ENCODE measurements at regions not wholly inside any gene's neighbourhood (a gene's known extent, or its start where the extent isn't known, plus 50 kb on each side); places are given as distances from the start of the nearest gene placed in this dataset.
"Not testable (repeated sequence)": the region's sequence is repeated elsewhere in the genome, so short reads cannot be mapped to it uniquely, and the experiment has no call there.

GRCh38 chr7:110507832-110508231 lies 583.1 kb upstream of the LRRN3 start:
- no peak for TF ChIP-seq CTCF (IDR thresholded peaks at IDR 0.05; ENCODE audit: insufficient read depth, low read length, poor library complexity, severe bottlenecking)
- Histone ChIP-seq H3K36me3 (ENCODE audit: control insufficient read depth, insufficient read depth, low read length) (no peaks in the 10 kb centered on the region), H3K4me3 (ENCODE audit: low read depth, low read length) (no peak overlapping the region), H3K27me3 (ENCODE audit: control insufficient read depth, insufficient read depth, low read length) (no peaks in the 10 kb centered on the region)
- no peak for DNase-seq (ENCODE audit: low read depth)

DNA sequence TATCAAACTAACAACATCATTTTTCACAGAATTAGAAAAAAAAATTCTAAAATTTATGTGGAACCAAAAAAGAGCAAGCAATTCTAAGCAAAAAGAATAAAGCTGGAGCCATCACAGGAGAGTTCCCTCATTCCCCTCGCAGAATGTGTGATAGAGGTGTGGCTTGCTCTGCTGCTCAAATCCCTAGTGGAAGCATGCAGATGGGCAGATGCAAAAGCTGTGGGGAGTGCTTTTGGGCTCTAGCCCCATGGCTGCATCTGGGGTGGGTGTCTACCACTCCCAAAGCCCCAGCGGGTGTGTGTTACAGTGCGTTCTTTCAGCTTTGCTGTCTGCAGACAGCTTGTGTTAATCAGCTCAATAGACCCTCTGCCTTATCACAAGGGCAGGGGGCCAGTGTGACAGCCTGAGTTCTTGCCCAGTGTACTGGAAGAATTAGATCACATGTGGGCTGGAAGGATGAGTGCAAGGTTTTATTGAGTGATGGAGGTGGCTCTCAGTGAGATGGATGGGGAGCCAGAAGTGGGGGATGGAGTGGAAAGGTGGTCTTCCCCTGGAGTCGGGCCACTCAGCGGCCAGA lies 575.9 kb upstream of the LRRN3 start:
- H3K36me3 ChIP-seq (ENCODE audit: control insufficient read depth, insufficient read depth, low read length); H3K27me3 ChIP-seq (ENCODE audit: control insufficient read depth, insufficient read depth, low read length); DNase-seq (ENCODE audit: low read depth); H3K4me3 ChIP-seq (ENCODE audit: low read depth, low read length): not testable (repeated sequence)

DNA sequence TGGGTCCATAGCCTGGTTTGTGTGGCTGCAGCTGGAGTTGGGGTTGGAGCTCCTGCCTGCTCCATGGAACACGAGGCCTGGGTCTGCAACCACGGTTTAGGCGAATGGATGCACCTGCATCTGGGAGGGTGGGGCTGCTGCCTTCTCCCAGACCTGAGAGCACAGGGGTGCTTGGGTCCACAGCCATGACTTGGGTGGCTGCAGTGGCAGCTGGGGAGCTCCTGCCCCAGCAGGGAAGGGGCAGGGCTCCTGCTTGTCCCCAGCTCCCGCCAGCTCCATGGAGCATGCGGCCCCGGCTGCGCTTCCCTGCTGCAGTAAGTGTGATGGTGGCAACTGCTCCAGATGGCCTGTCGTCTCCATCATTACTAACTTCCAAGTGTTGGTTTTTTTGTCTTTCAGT lies 571.1 kb upstream of the LRRN3 start:
- Histone ChIP-seq H3K27me3 (ENCODE audit: control insufficient read depth, insufficient read depth, low read length) (no peaks in the 10 kb centered on the region), H3K36me3 (ENCODE audit: control insufficient read depth, insufficient read depth, low read length) (no peaks in the 10 kb centered on the region), H3K4me3 (ENCODE audit: low read depth, low read length) (no peak overlapping the region)
- TF ChIP-seq CTCF (IDR thresholded peaks at IDR 0.05; ENCODE audit: insufficient read depth, low read length, poor library complexity, severe bottlenecking): no peak
- no peak for DNase-seq (ENCODE audit: low read depth)

DNA sequence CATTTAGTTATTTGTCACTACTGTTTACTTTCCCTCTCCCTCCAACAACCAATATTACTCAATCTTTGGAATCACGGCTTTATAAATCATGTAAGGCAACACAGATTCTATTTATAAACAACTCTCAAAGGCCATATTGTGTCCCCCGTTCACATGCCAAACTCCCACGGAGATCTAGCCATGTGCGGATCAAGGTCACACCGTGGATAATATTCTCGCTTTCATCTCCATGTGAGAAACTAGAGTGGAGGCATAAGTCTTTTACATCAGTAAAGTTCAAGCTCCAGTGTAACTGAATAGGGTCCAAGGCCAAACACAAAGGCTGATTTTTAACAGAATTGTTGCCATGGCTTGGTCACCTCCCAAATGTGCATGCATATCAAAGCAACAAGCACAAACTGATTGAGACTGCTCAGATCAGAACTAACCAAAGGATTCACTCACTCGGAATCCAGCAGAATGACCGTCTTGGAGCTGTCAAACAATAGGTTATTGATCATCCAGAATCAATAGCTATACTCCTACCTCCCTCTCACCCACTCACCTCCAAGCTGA lies 569.5 kb upstream of the LRRN3 start:
- DNase-seq (ENCODE audit: low read depth): no peak
- Histone ChIP-seq H3K4me3 (ENCODE audit: low read depth, low read length) (no peak overlapping the region), H3K27me3 (ENCODE audit: control insufficient read depth, insufficient read depth, low read length) (no peaks in the 10 kb centered on the region), H3K36me3 (ENCODE audit: control insufficient read depth, insufficient read depth, low read length) (no peaks in the 10 kb centered on the region)
- TF ChIP-seq CTCF (IDR thresholded peaks at IDR 0.05; ENCODE audit: insufficient read depth, low read length, poor library complexity, severe bottlenecking): no peak

DNA sequence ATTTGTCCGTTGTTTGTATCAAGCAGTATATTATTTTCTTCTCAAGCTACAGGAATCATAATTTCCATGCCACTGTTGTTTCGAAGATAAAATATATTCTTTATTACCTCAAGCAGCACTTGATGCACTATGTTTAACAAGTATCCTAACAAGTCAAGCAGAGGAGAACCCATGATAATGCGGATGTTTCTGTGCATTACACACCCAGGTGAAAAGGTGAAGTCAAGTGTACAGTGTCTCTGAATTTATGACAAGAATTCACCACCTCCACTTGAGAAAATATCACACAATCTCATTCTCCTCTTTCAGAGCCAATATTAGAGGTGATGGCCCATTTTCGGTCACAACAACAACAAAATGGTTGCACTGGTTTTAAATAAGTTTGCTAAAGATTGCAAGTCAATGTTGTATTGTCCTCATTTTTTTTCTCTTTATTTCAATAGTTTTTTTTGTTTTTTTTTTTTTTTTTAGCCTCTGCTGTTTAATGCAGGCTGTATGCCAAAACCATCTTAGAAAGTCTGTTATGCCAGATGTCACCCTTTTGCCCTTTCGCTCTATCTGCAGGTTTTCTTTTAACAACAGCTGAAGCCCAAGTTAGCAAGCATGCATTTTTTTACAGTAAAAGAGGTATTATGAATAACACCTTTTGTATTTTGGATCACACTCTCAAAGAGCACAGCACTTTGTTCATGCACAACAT lies 568.7 kb upstream of the LRRN3 start:
- Histone ChIP-seq H3K27me3 (ENCODE audit: control insufficient read depth, insufficient read depth, low read length) (no peaks in the 10 kb centered on the region), H3K4me3 (ENCODE audit: low read depth, low read length) (no peak overlapping the region), H3K36me3 (ENCODE audit: control insufficient read depth, insufficient read depth, low read length) (no peaks in the 10 kb centered on the region)
- no peak for DNase-seq (ENCODE audit: low read depth)
- no peak for TF ChIP-seq CTCF (IDR thresholded peaks at IDR 0.05; ENCODE audit: insufficient read depth, low read length, poor library complexity, severe bottlenecking)

- H3K27me3 ChIP-seq (ENCODE audit: control insufficient read depth, insufficient read depth, low read length): no peaks in the 10 kb centered on the region
- no peak overlapping the region for H3K4me3 ChIP-seq (ENCODE audit: low read depth, low read length)
- peak; percentile 34 for DNase-seq (ENCODE audit: low read depth)
- no peak for TF ChIP-seq CTCF (IDR thresholded peaks at IDR 0.05; ENCODE audit: insufficient read depth, low read length, poor library complexity, severe bottlenecking)
- H3K36me3 ChIP-seq (ENCODE audit: control insufficient read depth, insufficient read depth, low read length): no peaks in the 10 kb centered on the region
Observed at GRCh38 chr7:110522761-110523200, 568.1 kb upstream of the LRRN3 start.
